Mesenchymal stem cell (in vitro differentiated cells and primary cell): ENCODE measurements at regions not wholly inside any gene's neighbourhood (a gene's known extent, or its start where the extent isn't known, plus 50 kb on each side); places are given as distances from the start of the nearest gene placed in this dataset.

Source experiments
- DNase-seq: peaks from one replicate; pipeline ENCODE4 v3.0.0-alpha.2; 2013
- H2AFZ ChIP-seq: one replicate; pipeline ENCODE4 v1.6.1; 2013; ENCODE audit warnings: low read depth, mild to moderate bottlenecking, control low read depth, inconsistent platforms, low read length, moderate library complexity
- H2AK5ac ChIP-seq: 2 replicates; pipeline ENCODE4 v1.6.1; 2013; ENCODE audit warnings: low read length, moderate library complexity, mild to moderate bottlenecking, inconsistent platforms; ENCODE audit not compliant: severe bottlenecking
- H2BK120ac ChIP-seq: one replicate; pipeline ENCODE4 v1.6.1; 2013; ENCODE audit warnings: low read depth, mild to moderate bottlenecking, inconsistent platforms, low read length, moderate library complexity
- H2BK12ac ChIP-seq, 2 experiments: one replicate each; pipeline ENCODE4 v1.6.1; 2013; ENCODE audit warnings: inconsistent platforms in 2 of 2, low read length in 2 of 2, mild to moderate bottlenecking in 2 of 2, moderate library complexity in 2 of 2, control low read depth in 1 of 2
- H2BK15ac ChIP-seq: one replicate; pipeline ENCODE4 v1.6.1; 2013; ENCODE audit warnings: mild to moderate bottlenecking, low read depth, inconsistent platforms; ENCODE audit not compliant: poor library complexity, severe bottlenecking
- H2BK5ac ChIP-seq: 2 replicates; pipeline ENCODE4 v1.6.1; 2013; ENCODE audit warnings: low read depth, mild to moderate bottlenecking, low read length, control low read depth, inconsistent platforms; ENCODE audit not compliant: poor library complexity, severe bottlenecking
- H3K14ac ChIP-seq, 2 experiments: one replicate each; pipeline ENCODE4 v1.6.1; 2013; ENCODE audit warnings: inconsistent platforms in 2 of 2, low read length in 2 of 2, control low read depth in 1 of 2, mild to moderate bottlenecking in 1 of 2, moderate library complexity in 1 of 2
- H3K18ac ChIP-seq, 2 experiments: one replicate each; pipeline ENCODE4 v1.6.1; 2013; ENCODE audit warnings: inconsistent platforms in 2 of 2, low read length in 2 of 2, control low read depth in 1 of 2, low read depth in 1 of 2, mild to moderate bottlenecking in 1 of 2
- H3K23ac ChIP-seq, 2 experiments: one replicate each; pipeline ENCODE4 v1.6.1; 2013; ENCODE audit warnings: inconsistent platforms in 2 of 2, low read length in 2 of 2, mild to moderate bottlenecking in 2 of 2, moderate library complexity in 2 of 2, control low read depth in 1 of 2
- H3K27ac ChIP-seq: 2 replicates; pipeline ENCODE4 v1.5.1; 2013; ENCODE audit warnings: mild to moderate bottlenecking, moderate library complexity, low read length, control low read depth, inconsistent platforms; ENCODE audit not compliant: poor library complexity, severe bottlenecking
- H3K27me3 ChIP-seq, 2 experiments: 2 replicates each; pipeline versions ENCODE4 v1.6.1 to v1.7.0; 2013; ENCODE audit warnings: low read length in 2 of 2, mild to moderate bottlenecking in 2 of 2, moderate library complexity in 2 of 2, control low read depth in 1 of 2, inconsistent platforms in 1 of 2; ENCODE audit not compliant: control insufficient read depth in 1 of 2, insufficient read depth in 1 of 2
- H3K36me3 ChIP-seq, 2 experiments: 2 replicates each; pipeline versions ENCODE4 v1.6.1 to v1.7.0; 2013; ENCODE audit warnings: low read length in 2 of 2, control low read depth in 1 of 2, inconsistent platforms in 1 of 2, low read depth in 1 of 2, mild to moderate bottlenecking in 1 of 2; ENCODE audit not compliant: insufficient read depth in 2 of 2, control insufficient read depth in 1 of 2
- H3K4ac ChIP-seq, 2 experiments: one replicate each; pipeline ENCODE4 v1.6.1; 2013; ENCODE audit warnings: inconsistent platforms in 2 of 2, low read length in 2 of 2, mild to moderate bottlenecking in 2 of 2, moderate library complexity in 2 of 2, control low read depth in 1 of 2, low read depth in 1 of 2
- H3K4me1 ChIP-seq: 2 replicates; pipeline ENCODE4 v1.6.1; 2013; ENCODE audit warnings: low read depth, low read length, control low read depth; ENCODE audit not compliant: control insufficient read depth, insufficient read depth
- H3K4me2 ChIP-seq: 2 replicates; pipeline ENCODE4 v1.6.1; 2013; ENCODE audit warnings: low read length, mild to moderate bottlenecking, inconsistent platforms; ENCODE audit not compliant: poor library complexity, severe bottlenecking
- H3K4me3 ChIP-seq, 2 experiments: 2 replicates each; pipeline versions ENCODE4 v1.5.1 to v1.7.0; 2013; ENCODE audit warnings: low read length in 2 of 2, mild to moderate bottlenecking in 2 of 2, control low read depth in 1 of 2, low read depth in 1 of 2; ENCODE audit not compliant: insufficient read depth in 1 of 2
- H3K79me1 ChIP-seq: replicated peaks from 2 replicates; pipeline ENCODE4 v1.6.1; 2013; ENCODE audit warnings: mild to moderate bottlenecking, control low read depth, low read length, inconsistent platforms; ENCODE audit not compliant: poor library complexity, severe bottlenecking
- H3K9ac ChIP-seq: 2 replicates; pipeline ENCODE4 v1.7.0; 2013; ENCODE audit warnings: mild to moderate bottlenecking, low read length, moderate library complexity
- H3K9me3 ChIP-seq: 2 replicates; pipeline ENCODE4 v1.7.0; 2013; ENCODE audit warnings: mild to moderate bottlenecking, low read length; ENCODE audit not compliant: control insufficient read depth
- H4K8ac ChIP-seq: one replicate; pipeline ENCODE4 v1.6.1; 2013; ENCODE audit warnings: inconsistent platforms, mild to moderate bottlenecking, low read length, moderate library complexity
- H4K91ac ChIP-seq: one replicate; pipeline ENCODE4 v1.6.1; 2013; ENCODE audit warnings: mild to moderate bottlenecking, low read length, inconsistent platforms
- WGBS: methylation state at CpG from one replicate; pipeline ENCODE4 v1.1.7; 2013; ENCODE audit warnings: mixed read lengths; 5-methylcytosine and 5-hydroxymethylcytosine counted together

- H2AFZ ChIP-seq = no peak overlapping the region
- no peak overlapping the region for H3K4me2 ChIP-seq
- no peaks in the 10 kb centered on the region for H3K27me3 ChIP-seq
- H2BK120ac ChIP-seq = no peak overlapping the region
- H3K9me3 ChIP-seq = no peaks in the 10 kb centered on the region
- no peak for DNase-seq
- H4K8ac ChIP-seq = no peak overlapping the region
- no peak overlapping the region for H2BK12ac ChIP-seq
- no peak overlapping the region for H2BK15ac ChIP-seq
- no peak overlapping the region for H3K27ac ChIP-seq
- H3K23ac ChIP-seq = no peak overlapping the region
- H3K4ac ChIP-seq = no peak overlapping the region
- H3K79me1 ChIP-seq = no peaks in the 10 kb centered on the region
- no peak overlapping the region for H3K18ac ChIP-seq
- H4K91ac ChIP-seq = no peak overlapping the region
- 100% methylated on average over 3 of the region's 8 CpGs for WGBS
- no peaks in the 10 kb centered on the region for H3K36me3 ChIP-seq
- no peak overlapping the region for H3K14ac ChIP-seq
- H3K9ac ChIP-seq = no peak overlapping the region
- no peaks in the 10 kb centered on the region for H3K4me1 ChIP-seq
- no peak overlapping the region for H3K4me3 ChIP-seq
- H2AK5ac ChIP-seq = no peak overlapping the region
- no peak overlapping the region for H2BK5ac ChIP-seq
Measured at GRCh38 chr4:11019451-11020240, 335.1 kb upstream of the CLNK start.

GRCh38 chr4:11014199-11014598 is 329.6 kb upstream of the CLNK start:
- Histone ChIP-seq H2BK120ac (no peak overlapping the region), H2AK5ac (no peak overlapping the region), H4K91ac (no peak overlapping the region), H2BK12ac (no peak overlapping the region), H3K4me3 (no peak overlapping the region), H3K18ac (no peak overlapping the region), H4K8ac (no peak overlapping the region), H2AFZ (no peak overlapping the region), H3K4me2 (no peak overlapping the region), H3K14ac (no peak overlapping the region), H3K23ac (no peak overlapping the region), H3K9me3 (no peaks in the 10 kb centered on the region), H3K36me3 (no peaks in the 10 kb centered on the region), H3K79me1 (no peaks in the 10 kb centered on the region), H3K4ac (no peak overlapping the region), H2BK5ac (no peak overlapping the region), H2BK15ac (no peak overlapping the region), H3K27ac (no peak overlapping the region), H3K4me1 (no peaks in the 10 kb centered on the region), H3K9ac (no peak overlapping the region), H3K27me3 (no peaks in the 10 kb centered on the region)
- no peak for DNase-seq

- Histone ChIP-seq H3K4me2 (no peak overlapping the region), H3K14ac (peak overlapping the region in 1 of 2 experiments; percentile 35), H2BK15ac (no peak overlapping the region), H2AK5ac (no peak overlapping the region), H3K4me1 (no peaks in the 10 kb centered on the region), H2BK120ac (no peak overlapping the region), H2BK5ac (no peak overlapping the region), H2BK12ac (no peak overlapping the region), H4K91ac (peak overlapping the region; percentile 35), H3K27ac (no peak overlapping the region), H3K4ac (no peak overlapping the region), H3K9ac (no peak overlapping the region), H2AFZ (no peak overlapping the region), H3K27me3 (no peaks in the 10 kb centered on the region), H3K18ac (no peak overlapping the region), H3K23ac (no peak overlapping the region), H3K4me3 (no peak overlapping the region), H4K8ac (no peak overlapping the region), H3K79me1 (no peaks in the 10 kb centered on the region), H3K36me3 (no peaks in the 10 kb centered on the region), H3K9me3 (peaks cover 8% of the 10 kb centered on the region)
- 93% methylated on average over 3 of the region's 3 CpGs for WGBS
- DNase-seq = no peak
Measured at GRCh38 chr4:11013094-11013664, 328.6 kb upstream of the CLNK start.

- Histone ChIP-seq H4K91ac (no peak overlapping the region), H2BK15ac (no peak overlapping the region), H2BK12ac (no peak overlapping the region), H3K4me3 (no peak overlapping the region), H2BK5ac (no peak overlapping the region), H2AFZ (no peak overlapping the region), H3K4me2 (no peak overlapping the region), H3K9ac (no peak overlapping the region), H3K18ac (no peak overlapping the region), H3K14ac (no peak overlapping the region), H3K27ac (no peak overlapping the region), H3K36me3 (no peaks in the 10 kb centered on the region), H2AK5ac (no peak overlapping the region), H4K8ac (no peak overlapping the region), H3K4ac (no peak overlapping the region), H3K9me3 (peaks cover 14% of the 10 kb centered on the region), H3K27me3 (no peaks in the 10 kb centered on the region), H2BK120ac (no peak overlapping the region), H3K23ac (no peak overlapping the region), H3K79me1 (no peaks in the 10 kb centered on the region), H3K4me1 (no peaks in the 10 kb centered on the region)
- 83% methylated on average over 2 of the region's 3 CpGs for WGBS
- no peak for DNase-seq
Measured at GRCh38 chr4:11011249-11011648, 326.7 kb upstream of the CLNK start.
